H54 (cell line): ENCODE measurements at regions not wholly inside any gene's neighbourhood (a gene's known extent, or its start where the extent isn't known, plus 50 kb on each side); places are given as distances from the start of the nearest gene placed in this dataset.

ENCODE experiments used
- DNase-seq: peaks from one replicate; pipeline ENCODE4 v3.0.0; 2011; ENCODE audit warnings: low spot score, mixed read lengths; ENCODE audit not compliant: insufficient read length
- FAIRE-seq: peaks from 3 replicates; lab custom pipeline; 2011; peaks lifted over from hg19 to GRCh38; lab: Jason Lieb, UNC
- POLR2A ChIP-seq: IDR thresholded peaks from 2 replicates; pipeline ENCODE4 v1.6.1; 2011; ENCODE audit warnings: low read depth, mild to moderate bottlenecking, low read length

GRCh38 chr4:133802359-133803140 is 399.0 kb downstream of the PABPC4L start:
- TF ChIP-seq POLR2A: no peak
- FAIRE-seq: no peak
- no peak for DNase-seq

DNA sequence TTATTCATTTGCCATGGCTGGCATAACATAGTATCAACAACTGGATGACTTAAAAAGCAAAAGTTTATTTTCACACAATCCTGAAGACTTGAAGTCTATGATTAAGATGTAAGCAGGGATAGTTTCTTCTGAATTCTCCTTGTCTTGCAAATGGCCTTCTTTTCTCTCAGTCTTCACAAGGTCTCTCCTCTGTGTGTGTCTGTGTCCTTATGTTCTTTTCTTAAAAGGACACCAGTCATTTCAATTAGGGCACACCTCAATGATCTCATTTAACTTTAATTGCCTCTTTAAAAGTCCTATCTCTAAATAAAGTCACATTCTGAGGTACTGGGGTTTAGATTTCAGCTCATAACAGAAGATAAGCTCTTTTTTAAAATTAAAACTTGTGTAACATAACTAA is 399.7 kb downstream of the PABPC4L start:
- DNase-seq (no peak), FAIRE-seq (no peak)
- TF ChIP-seq POLR2A: no peak

- no peak for TF ChIP-seq POLR2A
- no peak for FAIRE-seq
Measured at GRCh38 chr4:133800966-133801365, 400.6 kb downstream of the PABPC4L start.

GRCh38 chr4:133799717-133800315 is 401.8 kb downstream of the PABPC4L start:
- TF ChIP-seq POLR2A: no peak
- FAIRE-seq (no peak), DNase-seq (no peak)

More at GRCh38 chr4:133800966-133801365, 400.6 kb downstream of the PABPC4L start:
- no peak for DNase-seq

GRCh38 chr4:133777661-133778060 is 423.9 kb downstream of the PABPC4L start:
- FAIRE-seq (no peak), DNase-seq (no peak)
- no peak for TF ChIP-seq POLR2A

DNA sequence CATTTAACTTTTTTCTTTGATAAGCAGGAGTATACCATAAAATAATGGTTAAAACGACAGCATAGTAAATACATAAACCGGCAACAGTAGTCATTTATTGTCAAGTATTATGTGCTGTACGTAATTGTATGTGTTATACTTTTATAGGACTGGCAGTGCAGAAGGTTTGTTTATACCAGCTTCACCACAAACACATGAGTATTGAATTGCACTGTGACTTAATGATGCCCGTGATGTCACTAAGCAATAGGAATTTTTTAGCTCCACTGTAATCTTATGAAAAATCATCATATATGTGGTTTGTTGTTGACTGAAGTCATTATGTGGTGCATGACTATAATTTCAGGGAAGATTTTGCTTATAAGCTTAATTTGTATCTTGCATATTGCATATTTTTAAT is 424.6 kb downstream of the PABPC4L start:
- no peak for DNase-seq
- no peak for TF ChIP-seq POLR2A
- FAIRE-seq: no peak

- no peak for DNase-seq
- no peak for TF ChIP-seq POLR2A
- FAIRE-seq: no peak
Measured at GRCh38 chr4:133776503-133776902, 425.1 kb downstream of the PABPC4L start.

DNA sequence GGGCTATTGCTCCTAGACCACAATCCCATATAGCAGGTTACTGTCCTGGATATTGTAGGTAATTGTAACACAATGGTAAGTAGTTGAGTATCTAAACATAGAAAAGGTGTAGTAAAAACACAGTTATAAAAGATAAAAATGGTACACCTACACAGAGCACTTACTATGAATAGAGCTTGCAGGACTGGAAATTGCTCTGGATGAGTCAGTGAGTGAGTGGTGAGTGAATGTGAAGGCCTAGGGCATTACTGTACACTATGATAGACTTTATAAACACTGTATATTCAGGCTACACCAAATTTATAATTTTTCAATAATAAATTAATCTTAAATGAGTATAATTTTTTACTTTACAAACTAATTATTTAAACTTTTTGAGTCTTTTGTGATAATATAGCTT is 425.7 kb downstream of the PABPC4L start:
- FAIRE-seq: no peak
- no peak for DNase-seq
- TF ChIP-seq POLR2A: no peak

- FAIRE-seq: no peak
Measured at GRCh38 chr4:133775469-133775868, 426.1 kb downstream of the PABPC4L start.

DNA sequence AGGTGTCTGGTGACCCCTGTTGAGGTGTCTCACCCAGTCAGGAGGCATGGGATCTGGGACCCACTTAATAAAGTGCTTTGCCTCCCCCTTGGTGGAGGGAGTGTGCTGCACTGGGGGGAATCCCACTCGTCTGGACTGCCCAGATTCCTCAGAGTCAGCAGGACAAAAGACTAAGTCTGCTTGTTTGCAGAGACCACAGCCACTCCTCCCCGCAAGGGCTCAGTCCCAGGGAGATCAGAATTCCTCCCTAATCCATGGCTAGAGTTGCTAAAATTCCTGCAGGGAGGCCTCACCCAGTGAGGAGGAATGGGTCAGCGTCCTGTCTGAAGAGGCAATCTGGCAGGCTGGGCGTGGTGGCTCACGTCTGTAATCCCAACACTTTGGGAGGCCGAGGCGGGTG is 442.2 kb downstream of the PABPC4L start:
- TF ChIP-seq POLR2A: no peak
- DNase-seq: no peak
- no peak for FAIRE-seq

More at GRCh38 chr4:133775469-133775868, 426.1 kb downstream of the PABPC4L start:
- no peak for DNase-seq
- TF ChIP-seq POLR2A: no peak

DNA sequence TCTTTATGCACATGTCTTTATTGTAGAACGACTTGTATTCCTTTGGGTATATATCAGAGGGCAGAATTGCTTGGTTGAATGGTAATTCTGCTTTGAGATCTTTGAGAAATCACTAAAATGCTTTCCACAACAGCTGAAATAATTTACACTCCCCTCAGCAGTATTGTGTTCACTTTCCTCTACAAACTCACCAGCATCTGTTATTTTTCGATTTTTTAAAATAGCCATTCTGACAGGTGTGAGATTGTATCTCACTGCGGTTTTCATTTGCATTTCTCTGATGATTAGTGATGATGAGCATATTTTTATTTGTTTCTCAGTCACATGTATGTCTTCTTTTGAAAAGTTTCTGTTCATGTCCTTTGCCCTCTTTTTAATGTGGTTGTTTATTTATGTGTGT is 459.8 kb downstream of the PABPC4L start:
- FAIRE-seq (no peak), DNase-seq (no peak)
- no peak for TF ChIP-seq POLR2A

DNA sequence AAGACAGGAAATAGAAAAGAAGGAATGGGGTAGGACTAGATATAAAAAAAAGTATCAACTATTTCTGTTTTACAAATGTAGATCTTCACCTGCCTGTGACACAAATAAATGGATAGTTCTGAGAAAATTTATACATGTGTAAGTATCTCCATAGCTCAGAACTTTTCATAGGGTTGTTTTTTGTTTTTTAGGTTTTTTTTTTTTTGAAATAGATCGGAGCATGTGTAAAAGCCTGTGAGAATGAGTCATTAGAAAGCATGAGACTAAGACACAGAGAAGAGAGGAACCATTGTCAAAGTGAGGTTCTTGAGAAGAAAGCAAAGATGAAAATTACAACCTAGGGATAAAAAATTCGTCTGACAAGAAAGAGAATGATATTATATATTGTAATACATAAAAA is 481.6 kb downstream of the PABPC4L start:
- DNase-seq (no peak), FAIRE-seq (no peak)
- TF ChIP-seq POLR2A: no peak

DNA sequence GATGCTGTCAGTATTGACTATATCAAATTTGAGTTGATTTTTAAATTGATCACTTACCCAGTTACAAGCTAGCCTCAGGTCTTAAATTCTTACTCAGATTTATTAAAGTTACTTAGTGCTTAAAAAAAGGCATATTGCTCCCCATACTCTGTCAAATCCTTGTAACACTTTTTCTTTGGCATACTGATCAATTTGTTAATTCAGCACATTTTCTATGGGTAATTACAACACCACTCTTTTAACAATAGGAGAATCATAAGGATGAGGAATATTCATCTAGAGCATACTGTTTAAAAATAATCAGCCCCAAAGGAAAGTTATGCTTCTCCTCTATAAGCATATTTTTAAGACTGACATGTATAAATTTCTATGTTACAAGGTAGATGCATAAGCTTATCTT is 482.5 kb downstream of the PABPC4L start:
- TF ChIP-seq POLR2A: no peak
- DNase-seq (no peak), FAIRE-seq (no peak)

GRCh38 chr4:133714211-133714610 is 487.4 kb downstream of the PABPC4L start:
- DNase-seq (no peak), FAIRE-seq (no peak)
- no peak for TF ChIP-seq POLR2A

GRCh38 chr4:133713340-133713739 is 488.2 kb downstream of the PABPC4L start:
- DNase-seq (no peak), FAIRE-seq (no peak)
- TF ChIP-seq POLR2A: no peak
